PC-9 (cell line): ENCODE measurements at regions not wholly inside any gene's neighbourhood (a gene's known extent, or its start where the extent isn't known, plus 50 kb on each side); places are given as distances from the start of the nearest gene placed in this dataset.
"Not testable (repeated sequence)": the region's sequence is repeated elsewhere in the genome, so short reads cannot be mapped to it uniquely, and the experiment has no call there.

Experiments
- CTCF ChIP-seq: fragments of 200-600 bp; sonication (generic); conservative IDR thresholded peaks from 2 replicates; pipeline ENCODE4 v1.6.1; 2017; ENCODE audit warnings: mixed run types, antibody characterized with exemption, mild to moderate bottlenecking, moderate library complexity
- EZH2 ChIP-seq: fragments of 200-600 bp; sonication (generic); IDR thresholded peaks from 2 replicates; pipeline ENCODE4 v1.8.0; 2017; ENCODE audit warnings: antibody characterized with exemption, low read depth

- not testable (repeated sequence) for TF ChIP-seq CTCF, EZH2
These were observed 502.9 kb downstream of the PID1 start for GRCh38 chr2:228768141-228768540.
